ENCODE measurements at regions not wholly inside any gene's neighbourhood (a gene's known extent, or its start where the extent isn't known, plus 50 kb on each side); places are given as distances from the start of the nearest gene placed in this dataset.

GRCh38 chr6:134725590-134725989 is 224.3 kb downstream of the ALDH8A1 start:
- Histone ChIP-seq H3K9me3 (ENCODE audit: control insufficient read depth, low read length) (no peaks in the 10 kb centered on the region), H3K4me1 (ENCODE audit: control insufficient read depth, insufficient read depth, low read length, poor library complexity, severe bottlenecking) (no peaks in the 10 kb centered on the region), H3K4me3 (ENCODE audit: extremely low read depth, insufficient read depth, low read length, poor library complexity, severe bottlenecking) (no peak overlapping the region), H3K36me3 (ENCODE audit: control insufficient read depth, insufficient read depth, low read length) (no peaks in the 10 kb centered on the region), H3K27ac (ENCODE audit: low read depth, low read length, severe bottlenecking) (no peak overlapping the region)
- WGBS, 2 experiments (ENCODE audit: insufficient coverage in 2 of 2), result no CpG with 5 or more reads among the region's 1 CpG

- no peaks in the 10 kb centered on the region for H3K4me1 ChIP-seq (ENCODE audit: control insufficient read depth, insufficient read depth, low read length, poor library complexity, severe bottlenecking)
- WGBS, 2 experiments (ENCODE audit: insufficient coverage in 2 of 2), result 92 to 96% methylated on average over 2 to 3 of the region's 8 CpGs
- H3K9me3 ChIP-seq (ENCODE audit: control insufficient read depth, low read length), result no peaks in the 10 kb centered on the region
- no peaks in the 10 kb centered on the region for H3K36me3 ChIP-seq (ENCODE audit: control insufficient read depth, insufficient read depth, low read length)
- no peak overlapping the region for H3K27ac ChIP-seq (ENCODE audit: low read depth, low read length, severe bottlenecking)
- H3K4me3 ChIP-seq (ENCODE audit: extremely low read depth, insufficient read depth, low read length, poor library complexity, severe bottlenecking), result no peak overlapping the region
These were observed 225.0 kb downstream of the ALDH8A1 start for GRCh38 chr6:134724771-134725340.

- 90% methylated on average over 2 of the region's 3 CpGs; no CpG with 5 or more reads in 1 of the 2 experiments for WGBS, 2 experiments (ENCODE audit: insufficient coverage in 2 of 2)
- H3K27ac ChIP-seq (ENCODE audit: low read depth, low read length, severe bottlenecking), result no peak overlapping the region
- H3K4me1 ChIP-seq (ENCODE audit: control insufficient read depth, insufficient read depth, low read length, poor library complexity, severe bottlenecking), result no peaks in the 10 kb centered on the region
- H3K9me3 ChIP-seq (ENCODE audit: control insufficient read depth, low read length), result no peaks in the 10 kb centered on the region
- no peaks in the 10 kb centered on the region for H3K36me3 ChIP-seq (ENCODE audit: control insufficient read depth, insufficient read depth, low read length)
- no peak overlapping the region for H3K4me3 ChIP-seq (ENCODE audit: extremely low read depth, insufficient read depth, low read length, poor library complexity, severe bottlenecking)
These were observed 226.6 kb downstream of the ALDH8A1 start for GRCh38 chr6:134723081-134723871.

GRCh38 chr6:134722200-134722870 is 227.6 kb downstream of the ALDH8A1 start:
- H3K27ac ChIP-seq (ENCODE audit: low read depth, low read length, severe bottlenecking), result no peak overlapping the region
- H3K9me3 ChIP-seq (ENCODE audit: control insufficient read depth, low read length), result no peaks in the 10 kb centered on the region
- no peak overlapping the region for H3K4me3 ChIP-seq (ENCODE audit: extremely low read depth, insufficient read depth, low read length, poor library complexity, severe bottlenecking)
- no peaks in the 10 kb centered on the region for H3K36me3 ChIP-seq (ENCODE audit: control insufficient read depth, insufficient read depth, low read length)
- WGBS, 2 experiments (ENCODE audit: insufficient coverage in 2 of 2), result no CpG with 5 or more reads among the region's 5 CpGs
- no peaks in the 10 kb centered on the region for H3K4me1 ChIP-seq (ENCODE audit: control insufficient read depth, insufficient read depth, low read length, poor library complexity, severe bottlenecking)

GRCh38 chr6:134721060-134721405 is 228.9 kb downstream of the ALDH8A1 start:
- 80% methylated on average over 2 of the region's 2 CpGs; no CpG with 5 or more reads in 1 of the 2 experiments for WGBS, 2 experiments (ENCODE audit: insufficient coverage in 2 of 2)
- no peak overlapping the region for H3K27ac ChIP-seq (ENCODE audit: low read depth, low read length, severe bottlenecking)

GRCh38 chr6:134720353-134721059 is 229.4 kb downstream of the ALDH8A1 start:
- Histone ChIP-seq H3K27ac (ENCODE audit: low read depth, low read length, severe bottlenecking) (peak overlapping the region; percentile 20), H3K4me1 (ENCODE audit: control insufficient read depth, insufficient read depth, low read length, poor library complexity, severe bottlenecking) (no peaks in the 10 kb centered on the region), H3K4me3 (ENCODE audit: extremely low read depth, insufficient read depth, low read length, poor library complexity, severe bottlenecking) (no peak overlapping the region), H3K36me3 (ENCODE audit: control insufficient read depth, insufficient read depth, low read length) (no peaks in the 10 kb centered on the region), H3K9me3 (ENCODE audit: control insufficient read depth, low read length) (no peaks in the 10 kb centered on the region)
- WGBS, 2 experiments (ENCODE audit: insufficient coverage in 2 of 2), result 91 to 95% methylated on average over 3 to 4 of the region's 4 CpGs

More at GRCh38 chr6:134721060-134721405, 228.9 kb downstream of the ALDH8A1 start:
- no peaks in the 10 kb centered on the region for H3K36me3 ChIP-seq (ENCODE audit: control insufficient read depth, insufficient read depth, low read length)
- H3K9me3 ChIP-seq (ENCODE audit: control insufficient read depth, low read length), result no peaks in the 10 kb centered on the region
- H3K4me1 ChIP-seq (ENCODE audit: control insufficient read depth, insufficient read depth, low read length, poor library complexity, severe bottlenecking), result no peaks in the 10 kb centered on the region
- no peak overlapping the region for H3K4me3 ChIP-seq (ENCODE audit: extremely low read depth, insufficient read depth, low read length, poor library complexity, severe bottlenecking)

- no peaks in the 10 kb centered on the region for H3K4me1 ChIP-seq (ENCODE audit: control insufficient read depth, insufficient read depth, low read length, poor library complexity, severe bottlenecking)
- H3K9me3 ChIP-seq (ENCODE audit: control insufficient read depth, low read length), result no peaks in the 10 kb centered on the region
- H3K4me3 ChIP-seq (ENCODE audit: extremely low read depth, insufficient read depth, low read length, poor library complexity, severe bottlenecking), result no peak overlapping the region
- H3K36me3 ChIP-seq (ENCODE audit: control insufficient read depth, insufficient read depth, low read length), result no peaks in the 10 kb centered on the region
- peak overlapping the region; percentile 20 for H3K27ac ChIP-seq (ENCODE audit: low read depth, low read length, severe bottlenecking)
- WGBS, 2 experiments (ENCODE audit: insufficient coverage in 2 of 2), result 100% methylated on average over 1 of the region's 2 CpGs; no CpG with 5 or more reads in 1 of the 2 experiments
These were observed 230.0 kb downstream of the ALDH8A1 start for GRCh38 chr6:134719911-134720310.

GRCh38 chr6:134719286-134719685 is 230.6 kb downstream of the ALDH8A1 start:
- H3K4me1 ChIP-seq (ENCODE audit: control insufficient read depth, insufficient read depth, low read length, poor library complexity, severe bottlenecking), result no peaks in the 10 kb centered on the region
- 88 to 90% methylated on average over 2 of the region's 6 CpGs for WGBS, 2 experiments (ENCODE audit: insufficient coverage in 2 of 2)
- no peak overlapping the region for H3K27ac ChIP-seq (ENCODE audit: low read depth, low read length, severe bottlenecking)
- H3K36me3 ChIP-seq (ENCODE audit: control insufficient read depth, insufficient read depth, low read length), result no peaks in the 10 kb centered on the region
- no peak overlapping the region for H3K4me3 ChIP-seq (ENCODE audit: extremely low read depth, insufficient read depth, low read length, poor library complexity, severe bottlenecking)
- no peaks in the 10 kb centered on the region for H3K9me3 ChIP-seq (ENCODE audit: control insufficient read depth, low read length)

GRCh38 chr6:134714679-134715078 is 235.2 kb downstream of the ALDH8A1 start:
- no peaks in the 10 kb centered on the region for H3K36me3 ChIP-seq (ENCODE audit: control insufficient read depth, insufficient read depth, low read length)
- H3K4me3 ChIP-seq (ENCODE audit: extremely low read depth, insufficient read depth, low read length, poor library complexity, severe bottlenecking), result no peak overlapping the region
- no peak overlapping the region for H3K27ac ChIP-seq (ENCODE audit: low read depth, low read length, severe bottlenecking)
- H3K4me1 ChIP-seq (ENCODE audit: control insufficient read depth, insufficient read depth, low read length, poor library complexity, severe bottlenecking), result peaks cover 10% of the 10 kb centered on the region
- 97 to 98% methylated on average over 6 to 8 of the region's 8 CpGs for WGBS, 2 experiments (ENCODE audit: insufficient coverage in 2 of 2)
- no peaks in the 10 kb centered on the region for H3K9me3 ChIP-seq (ENCODE audit: control insufficient read depth, low read length)

GRCh38 chr6:134714113-134714512 is 235.8 kb downstream of the ALDH8A1 start:
- Histone ChIP-seq H3K4me3 (ENCODE audit: extremely low read depth, insufficient read depth, low read length, poor library complexity, severe bottlenecking) (no peak overlapping the region), H3K27ac (ENCODE audit: low read depth, low read length, severe bottlenecking) (no peak overlapping the region), H3K4me1 (ENCODE audit: control insufficient read depth, insufficient read depth, low read length, poor library complexity, severe bottlenecking) (peaks cover 10% of the 10 kb centered on the region), H3K9me3 (ENCODE audit: control insufficient read depth, low read length) (no peaks in the 10 kb centered on the region), H3K36me3 (ENCODE audit: control insufficient read depth, insufficient read depth, low read length) (no peaks in the 10 kb centered on the region)
- WGBS, 2 experiments (ENCODE audit: insufficient coverage in 2 of 2), result 100% methylated on average over 1 of the region's 4 CpGs

Data from mesodermal cell (in vitro differentiated cells).